Adrenal gland (tissue), 9 donors: ENCODE measurements at regions not wholly inside any gene's neighbourhood (a gene's known extent, or its start where the extent isn't known, plus 50 kb on each side); places are given as distances from the start of the nearest gene placed in this dataset.

ENCODE experiments used
- DNase-seq, 7 donors: peaks; one replicate each; pipeline ENCODE4 v3.0.0-alpha.2; 2019 to 2020
- H3K27ac ChIP-seq, 5 donors: fragments of 200-600 bp; sonication (generic) in 4 of 5; 1 replicate in 3 of 5; 2 replicates in 2 of 5; pipeline versions ENCODE4 v1.5.1 to v1.8.0; 2016 to 2020; ENCODE audit warnings: mild to moderate bottlenecking in 1 of 5
- H3K27me3 ChIP-seq: fragments of 200-600 bp; 2 replicates; pipeline ENCODE4 v1.8.0; 2021
- H3K36me3 ChIP-seq, 2 donors: fragments of 200-600 bp; replicated peaks in 1 of 2; 1 replicate in 1 of 2; 2 replicates in 1 of 2; pipeline versions ENCODE4 v1.5.1 to v1.8.0; 2018 to 2022
- H3K4me1 ChIP-seq, 2 donors: fragments of 200-600 bp; replicated peaks in 1 of 2; 1 replicate in 1 of 2; 2 replicates in 1 of 2; pipeline versions ENCODE4 v1.5.1 to v1.8.0; 2018 to 2021
- H3K4me3 ChIP-seq, 4 donors: fragments of 200-600 bp; sonication (generic) in 3 of 4; one replicate each; pipeline ENCODE4 v1.5.1; 2016 to 2018
- H3K9me3 ChIP-seq, 3 donors: fragments of 200-600 bp; sonication (generic) in 1 of 3; replicated peaks in 1 of 3; 1 replicate in 2 of 3; 2 replicates in 1 of 3; pipeline versions ENCODE4 v1.5.1 to v1.8.0; 2016 to 2021
- CTCF ChIP-seq, 6 experiments: fragments of 450-650 bp in 4 of 6; fragments of 200-600 bp in 2 of 6; sonication (generic) in 1 of 6; IDR thresholded peaks; 1 replicate in 5 of 6; 2 replicates in 1 of 6; pipeline versions ENCODE4 v1.5.1 to v1.8.0; 2016 to 2021; ENCODE audit warnings: antibody characterized with exemption in 6 of 6, mild to moderate bottlenecking in 2 of 6, moderate library complexity in 1 of 6
- POLR2A ChIP-seq, 2 donors: fragments of 450-650 bp; IDR thresholded peaks; one replicate each; pipeline ENCODE4 v1.6.1; 2017; ENCODE audit warnings: antibody characterized with exemption in 2 of 2, mild to moderate bottlenecking in 2 of 2, moderate library complexity in 1 of 2
- WGBS, 4 donors: extraction: QIAGEN DNeasy Blood & Tissue Kit in 2 of 4; methylation state at CpG; one replicate each; pipeline versions ENCODE4 v1.1.5 to v1.1.7; 2013 to 2017; 5-methylcytosine and 5-hydroxymethylcytosine counted together
- intact Hi-C, 2 donors: fragments of 100-400 bp; cut with DNase I; formaldehyde crosslinking; loops; one replicate each; pipeline versions ENCODE4 v1.14.1 to v1.15.0; 2022 to 2023
- donor health status: healthy with polysubstance abuse.
- donor health status: Bipolar disorder and iron deficiency.
- donor health status: DM: yes; HTN: yes; CAD: no.
- donor health status: DM: no; HTN: no; CAD: no.
- donor health status: DM: no; HTN: no; CAD: no.

DNA sequence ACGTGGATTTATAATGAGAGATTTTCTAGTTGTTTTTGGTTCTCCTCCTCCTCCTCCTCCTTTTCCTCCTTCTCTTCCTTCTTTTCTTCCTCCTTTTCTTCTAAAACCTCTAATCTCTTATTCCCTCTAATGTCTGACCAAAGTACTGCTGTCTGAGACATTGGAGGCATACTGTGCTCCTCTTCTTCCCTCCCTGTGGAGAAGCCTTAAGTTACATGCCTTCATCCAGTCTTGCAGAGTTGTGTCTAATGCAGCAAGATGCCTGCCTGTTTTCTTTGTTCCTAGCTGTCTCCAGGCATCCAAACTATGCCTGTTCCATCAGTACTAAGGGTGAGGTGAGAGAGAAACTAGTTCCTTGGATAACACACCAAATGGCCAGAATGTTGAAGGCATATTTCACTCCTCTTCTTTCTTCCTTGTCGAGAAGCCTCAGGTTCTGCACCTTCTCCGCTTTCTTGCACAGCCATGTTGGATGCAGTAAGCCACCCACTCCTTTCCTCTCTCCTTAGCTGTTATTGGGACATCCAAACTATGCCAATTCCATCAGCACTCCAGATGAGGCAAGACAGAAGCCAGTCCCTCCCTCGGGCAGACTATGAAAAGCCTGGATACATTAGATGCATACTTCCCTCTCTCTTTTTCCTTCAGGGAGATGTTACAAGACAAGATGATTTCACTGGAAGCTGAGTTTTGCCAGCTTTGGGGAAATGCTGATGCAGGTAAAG, 285.7 kb upstream of the TRAM1L1 start:
- TF ChIP-seq POLR2A (IDR thresholded peaks at IDR 0.05), result no peak
- no peak for DNase-seq
- Histone ChIP-seq H3K27ac (no peak overlapping the region), H3K27me3 (no peaks in the 10 kb centered on the region), H3K4me1 (no peaks in the 10 kb centered on the region), H3K36me3 (no peaks in the 10 kb centered on the region), H3K4me3 (no peak overlapping the region), H3K9me3 (no peaks in the 10 kb centered on the region)
- WGBS, 4 donors, result 61 to 78% (median 73%) methylated on average over 4 of the region's 4 CpGs
- intact Hi-C loops, result no loop called here

DNA sequence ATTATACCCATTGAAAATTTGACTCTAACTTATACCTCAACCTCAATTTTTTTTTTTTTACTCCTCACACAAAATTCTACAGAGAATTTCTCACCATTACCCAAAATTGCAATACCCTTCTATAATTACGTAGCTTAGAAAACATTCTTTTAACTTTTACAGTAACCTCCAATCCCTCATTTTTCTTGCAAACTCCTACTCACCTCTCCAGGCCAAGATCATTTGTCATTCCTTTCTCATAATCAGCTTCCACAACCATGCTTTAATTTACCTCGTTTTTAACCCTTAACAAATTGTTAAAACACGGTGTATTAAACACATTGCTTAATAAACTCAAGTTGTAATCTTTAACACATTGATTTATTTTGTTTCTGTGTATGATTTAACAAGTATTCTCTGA, 289.7 kb upstream of the TRAM1L1 start:
- 17 to 34% (median 30%) methylated on average over 3 of the region's 3 CpGs for WGBS, 4 donors
- Histone ChIP-seq H3K27me3 (no peaks in the 10 kb centered on the region), H3K27ac (no peak overlapping the region), H3K36me3 (no peaks in the 10 kb centered on the region), H3K4me1 (no peaks in the 10 kb centered on the region), H3K4me3 (no peak overlapping the region), H3K9me3 (no peaks in the 10 kb centered on the region)
- intact Hi-C loops, result no loop called here
- no peak for DNase-seq
- TF ChIP-seq CTCF (IDR thresholded peaks at IDR 0.05), result no peak
- no peak for TF ChIP-seq POLR2A (IDR thresholded peaks at IDR 0.05)

DNA sequence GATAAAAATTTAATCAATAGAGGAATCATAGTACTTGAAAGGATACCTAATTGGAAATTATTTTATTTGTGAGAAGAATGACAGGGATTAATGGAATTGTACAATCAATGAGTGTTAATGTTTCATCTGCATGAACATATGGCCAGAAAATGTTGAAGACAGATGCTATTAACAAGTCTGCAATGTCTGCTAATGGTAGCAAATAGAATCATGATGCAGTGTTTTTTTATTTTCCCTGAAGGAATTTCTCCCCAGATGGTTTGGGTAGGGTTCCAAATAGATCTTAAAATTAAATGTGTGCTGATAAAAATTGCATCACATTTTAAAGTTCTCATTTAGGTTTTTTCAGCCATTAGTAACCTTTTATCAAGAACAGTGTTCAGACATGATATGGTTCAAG, 291.3 kb upstream of the TRAM1L1 start:
- intact Hi-C loops, result no loop called here
- H3K9me3 ChIP-seq, result no peaks in the 10 kb centered on the region
- no peaks in the 10 kb centered on the region for H3K4me1 ChIP-seq

GRCh38 chr4:117378942-117379341, 293.6 kb upstream of the TRAM1L1 start:
- H3K9me3 ChIP-seq, result no peaks in the 10 kb centered on the region
- no peaks in the 10 kb centered on the region for H3K36me3 ChIP-seq
- intact Hi-C loops, result no loop called here
- WGBS, 4 donors, result 80 to 88% (median 85%) methylated on average over 7 of the region's 7 CpGs
- TF ChIP-seq CTCF (IDR thresholded peaks at IDR 0.05) (no peak), POLR2A (IDR thresholded peaks at IDR 0.05) (no peak)
- no peak overlapping the region for H3K4me3 ChIP-seq
- H3K4me1 ChIP-seq, result no peaks in the 10 kb centered on the region
- no peak overlapping the region for H3K27ac ChIP-seq
- no peak for DNase-seq
- no peaks in the 10 kb centered on the region for H3K27me3 ChIP-seq

More for the DNA sequence above, 291.3 kb upstream of the TRAM1L1 start:
- Histone ChIP-seq H3K36me3 (no peaks in the 10 kb centered on the region), H3K27me3 (no peaks in the 10 kb centered on the region), H3K27ac (no peak overlapping the region), H3K4me3 (no peak overlapping the region)
- TF ChIP-seq POLR2A (IDR thresholded peaks at IDR 0.05) (no peak), CTCF (IDR thresholded peaks at IDR 0.05) (no peak)
- DNase-seq, result no peak

DNA sequence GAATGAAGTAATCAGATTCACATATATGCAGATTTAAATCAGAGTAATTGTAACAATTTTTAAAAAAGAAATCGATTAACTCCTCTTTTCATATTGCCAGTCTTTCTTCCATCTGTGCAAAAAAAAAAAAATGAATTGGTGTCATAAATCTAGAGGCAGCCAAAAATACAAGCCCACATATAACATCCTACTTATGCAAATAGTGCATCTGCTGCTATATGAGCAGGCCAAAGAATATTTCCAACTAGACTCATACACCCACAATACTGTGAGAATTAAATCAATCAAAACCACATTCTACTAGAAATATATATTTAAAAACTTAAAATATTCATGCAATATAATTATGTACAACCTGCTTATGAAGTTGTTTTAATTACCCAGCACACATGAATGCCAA, 298.1 kb upstream of the TRAM1L1 start:
- Histone ChIP-seq H3K9me3 (no peaks in the 10 kb centered on the region), H3K36me3 (no peaks in the 10 kb centered on the region), H3K4me3 (no peak overlapping the region), H3K27ac (no peak overlapping the region), H3K4me1 (no peaks in the 10 kb centered on the region), H3K27me3 (no peaks in the 10 kb centered on the region)
- TF ChIP-seq POLR2A (IDR thresholded peaks at IDR 0.05) (no peak), CTCF (IDR thresholded peaks at IDR 0.05) (no peak)
- 71 to 89% (median 73%) methylated on average over 1 of the region's 1 CpG for WGBS, 4 donors
- DNase-seq, result no peak
- intact Hi-C loops, result no loop called here
